OCI-LY1 (cell line): ENCODE measurements at regions not wholly inside any gene's neighbourhood (a gene's known extent, or its start where the extent isn't known, plus 50 kb on each side); places are given as distances from the start of the nearest gene placed in this dataset.

Experiments used
- H2AFZ ChIP-seq: fragments of 200-600 bp; sonication (generic), shearing (Covaris generic); 2 replicates; pipeline ENCODE4 v1.6.0; 2014; ENCODE audit warnings: antibody characterized with exemption, mild to moderate bottlenecking, low read length
- H3F3A ChIP-seq: fragments of 200-600 bp; sonication (generic), shearing (Covaris generic); 2 replicates; pipeline ENCODE4 v1.6.0; 2014; ENCODE audit warnings: mild to moderate bottlenecking, antibody characterized with exemption, low read length, moderate library complexity; ENCODE audit not compliant: insufficient read depth
- H3K27ac ChIP-seq: fragments of 200-600 bp; sonication (generic); 2 replicates; pipeline ENCODE4 v1.5.1; 2014; ENCODE audit warnings: low read length, mixed run types, mild to moderate bottlenecking, low read depth; ENCODE audit not compliant: poor library complexity, severe bottlenecking
- H3K27me3 ChIP-seq: fragments of 200-600 bp; sonication (generic); 2 replicates; pipeline ENCODE4 v1.6.0; 2014; ENCODE audit warnings: antibody characterized with exemption, mild to moderate bottlenecking, low read length, moderate library complexity; ENCODE audit not compliant: insufficient read depth
- H3K36me3 ChIP-seq: fragments of 200-600 bp; sonication (generic); 2 replicates; pipeline ENCODE4 v1.6.1; 2014; ENCODE audit warnings: mild to moderate bottlenecking, antibody characterized with exemption, low read length, moderate library complexity, mixed read lengths; ENCODE audit not compliant: insufficient read depth
- H3K4me1 ChIP-seq: fragments of 200-600 bp; sonication (generic); 2 replicates; pipeline ENCODE4 v1.5.1; 2014; ENCODE audit warnings: mild to moderate bottlenecking, low read length, moderate library complexity; ENCODE audit not compliant: insufficient read depth, severe bottlenecking
- H3K4me2 ChIP-seq: fragments of 200-600 bp; sonication (generic), shearing (Covaris generic); 2 replicates; pipeline ENCODE4 v1.6.1; 2014; ENCODE audit warnings: low read length
- H3K4me3 ChIP-seq: fragments of 200-600 bp; sonication (generic); 2 replicates; pipeline ENCODE4 v1.5.1; 2014; ENCODE audit warnings: low read length, low read depth, mild to moderate bottlenecking, mixed read lengths; ENCODE audit not compliant: poor library complexity, severe bottlenecking
- H3K79me2 ChIP-seq: fragments of 200-600 bp; shearing (Covaris generic); 2 replicates; pipeline ENCODE4 v1.6.1; 2016; ENCODE audit warnings: mixed run types, low read length, mixed read lengths; ENCODE audit not compliant: insufficient read depth
- H3K9ac ChIP-seq: fragments of 200-600 bp; sonication (generic), shearing (Covaris generic); 2 replicates; pipeline ENCODE4 v1.6.1; 2014; ENCODE audit warnings: mild to moderate bottlenecking, low read length, mixed read lengths
- H3K9me2 ChIP-seq: fragments of 200-600 bp; sonication (generic), shearing (Covaris generic); 2 replicates; pipeline ENCODE4 v1.6.1; 2014; ENCODE audit warnings: low read depth, mild to moderate bottlenecking, low read length, mixed read lengths
- H3K9me3 ChIP-seq: fragments of 200-600 bp; shearing (Covaris generic); 2 replicates; pipeline ENCODE4 v1.6.1; 2014; ENCODE audit warnings: low read length, mixed read lengths
- H4K20me1 ChIP-seq: fragments of 200-600 bp; sonication (generic), shearing (Covaris generic); 2 replicates; pipeline ENCODE4 v1.6.0; 2016; ENCODE audit warnings: mild to moderate bottlenecking, low read length; ENCODE audit not compliant: insufficient read depth
- CTCF ChIP-seq: fragments of 200-600 bp; sonication (generic), shearing (Covaris generic); IDR thresholded peaks from 2 replicates; pipeline ENCODE4 v1.5.1; 2017; ENCODE audit warnings: mild to moderate bottlenecking, antibody characterized with exemption, low read length, moderate library complexity, mixed read lengths
- EZH2 ChIP-seq: fragments of 200-600 bp; sonication (generic), shearing (Covaris generic); IDR thresholded peaks from 2 replicates; pipeline ENCODE4 v1.8.0; 2017; ENCODE audit warnings: borderline replicate concordance, mixed run types, mild to moderate bottlenecking, antibody characterized with exemption, low read length, moderate library complexity, mixed read lengths

- Histone ChIP-seq H3K9ac (no peak overlapping the region), H3K27ac (no peak overlapping the region), H3K27me3 (no peaks in the 10 kb centered on the region), H2AFZ (no peak overlapping the region), H3K4me1 (no peaks in the 10 kb centered on the region), H3K9me3 (no peaks in the 10 kb centered on the region), H4K20me1 (no peaks in the 10 kb centered on the region), H3K4me3 (no peak overlapping the region), H3K4me2 (no peak overlapping the region), H3K9me2 (no peaks in the 10 kb centered on the region), H3K79me2 (no peaks in the 10 kb centered on the region), H3F3A (no peaks in the 10 kb centered on the region), H3K36me3 (no peaks in the 10 kb centered on the region)
- TF ChIP-seq CTCF (no peak), EZH2 (no peak)
These were observed 113.1 kb upstream of the GRIK3 start for GRCh38 chr1:37147392-37147831.

GRCh38 chr1:37147906-37148305, 113.6 kb upstream of the GRIK3 start:
- no peaks in the 10 kb centered on the region for H3K9me3 ChIP-seq
- TF ChIP-seq EZH2 (no peak), CTCF (no peak)

GRCh38 chr1:37148663-37149062, 114.3 kb upstream of the GRIK3 start:
- Histone ChIP-seq H4K20me1 (no peaks in the 10 kb centered on the region), H3K9me3 (no peaks in the 10 kb centered on the region), H3K4me2 (no peak overlapping the region), H3K9ac (no peak overlapping the region), H3K36me3 (no peaks in the 10 kb centered on the region), H3K9me2 (no peaks in the 10 kb centered on the region), H3K27me3 (no peaks in the 10 kb centered on the region), H3K27ac (no peak overlapping the region), H3K4me3 (no peak overlapping the region), H3F3A (no peaks in the 10 kb centered on the region), H2AFZ (no peak overlapping the region), H3K79me2 (no peaks in the 10 kb centered on the region), H3K4me1 (no peaks in the 10 kb centered on the region)
- TF ChIP-seq EZH2 (no peak), CTCF (no peak)

More at GRCh38 chr1:37147906-37148305, 113.6 kb upstream of the GRIK3 start:
- Histone ChIP-seq H3F3A (no peaks in the 10 kb centered on the region), H3K79me2 (no peaks in the 10 kb centered on the region), H2AFZ (no peak overlapping the region), H3K36me3 (no peaks in the 10 kb centered on the region), H3K4me2 (no peak overlapping the region), H3K27me3 (no peaks in the 10 kb centered on the region), H3K4me3 (no peak overlapping the region), H3K4me1 (no peaks in the 10 kb centered on the region), H3K9ac (no peak overlapping the region), H3K9me2 (no peaks in the 10 kb centered on the region), H3K27ac (no peak overlapping the region), H4K20me1 (no peaks in the 10 kb centered on the region)
